HuH-7 (cell line): ENCODE measurements at regions not wholly inside any gene's neighbourhood (a gene's known extent, or its start where the extent isn't known, plus 50 kb on each side); places are given as distances from the start of the nearest gene placed in this dataset.
A peak's percentile ranks its signal among the peaks of the same experiment; 100 is the strongest.

Experiments used
- DNase-seq: peaks from one replicate; pipeline ENCODE4 v3.0.0; 2011; ENCODE audit warnings: low spot score

DNA sequence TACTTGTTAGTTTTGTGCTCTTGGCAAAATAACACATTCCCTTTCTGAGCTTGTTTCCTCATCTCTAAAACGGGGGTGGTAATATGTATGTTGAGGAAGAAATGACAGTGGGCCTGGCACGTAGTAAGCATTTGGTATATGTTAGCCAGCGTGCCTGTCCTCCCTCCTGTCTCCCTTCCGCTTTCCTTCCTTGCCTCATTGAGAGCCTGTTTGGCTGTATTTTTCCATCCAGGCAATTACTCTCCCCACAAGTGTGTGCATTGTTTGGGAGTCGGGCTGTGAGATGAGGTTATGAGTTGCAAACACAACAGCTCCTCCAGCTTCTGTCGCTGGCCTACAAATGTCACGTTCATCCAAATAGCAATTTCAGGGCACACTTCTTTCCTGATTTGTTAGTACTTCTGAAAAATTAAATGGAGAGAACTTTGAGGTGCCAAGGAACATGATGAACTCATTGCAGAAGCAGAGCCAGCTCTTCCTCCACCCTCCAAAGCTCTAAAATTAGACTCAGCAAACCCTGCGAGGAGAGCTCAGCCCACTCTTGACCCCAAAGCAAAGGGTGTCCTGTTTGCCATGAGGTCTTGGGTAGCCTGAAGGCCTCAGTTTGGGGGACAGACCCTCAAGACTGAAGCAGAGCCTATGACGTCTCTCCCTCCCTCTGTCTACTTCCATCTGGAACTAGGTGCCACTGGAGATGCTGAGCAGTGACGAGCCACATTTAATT, 50.7 kb upstream of the TOX2 start:
- DNase-seq, result no peak

DNA sequence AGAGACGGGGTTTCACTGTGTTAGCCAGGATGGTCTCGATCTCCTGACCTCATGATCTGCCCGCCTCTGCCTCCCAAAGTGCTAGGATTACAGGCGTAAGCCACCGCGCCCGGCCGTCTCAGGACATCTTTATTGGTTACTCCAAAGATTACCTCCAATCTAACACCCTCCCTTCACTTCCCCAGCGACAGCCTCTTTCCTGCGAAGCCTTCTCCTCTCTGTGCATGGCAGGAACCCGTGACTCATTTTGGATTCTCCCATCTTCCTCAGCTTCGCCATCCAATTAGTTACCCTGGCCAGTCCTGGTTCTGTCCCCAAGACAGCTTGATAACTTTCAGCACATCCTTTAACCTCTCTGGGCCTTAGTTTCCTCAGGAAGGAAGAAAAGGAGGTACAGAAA, 51.3 kb upstream of the TOX2 start:
- no peak for DNase-seq

DNA sequence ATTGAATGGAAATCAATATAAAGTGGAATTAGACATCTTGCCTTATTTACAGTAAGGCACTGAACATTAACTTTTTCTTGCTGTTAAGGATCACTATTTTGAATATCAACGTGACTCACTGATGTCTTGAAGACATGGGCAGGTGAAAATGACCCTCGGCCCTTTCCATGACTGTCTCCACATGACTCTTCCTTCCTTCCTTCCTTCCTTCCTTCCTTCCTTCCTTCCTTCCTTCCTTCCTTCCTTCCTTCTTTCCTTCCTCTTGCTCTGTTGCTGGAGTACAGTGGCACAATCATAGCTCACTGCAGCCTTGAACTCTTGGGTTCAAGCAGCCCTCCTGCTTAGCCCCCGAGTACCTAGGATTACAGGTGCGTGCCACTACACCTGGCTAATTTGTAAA, 52.2 kb upstream of the TOX2 start:
- DNase-seq, result no peak

DNA sequence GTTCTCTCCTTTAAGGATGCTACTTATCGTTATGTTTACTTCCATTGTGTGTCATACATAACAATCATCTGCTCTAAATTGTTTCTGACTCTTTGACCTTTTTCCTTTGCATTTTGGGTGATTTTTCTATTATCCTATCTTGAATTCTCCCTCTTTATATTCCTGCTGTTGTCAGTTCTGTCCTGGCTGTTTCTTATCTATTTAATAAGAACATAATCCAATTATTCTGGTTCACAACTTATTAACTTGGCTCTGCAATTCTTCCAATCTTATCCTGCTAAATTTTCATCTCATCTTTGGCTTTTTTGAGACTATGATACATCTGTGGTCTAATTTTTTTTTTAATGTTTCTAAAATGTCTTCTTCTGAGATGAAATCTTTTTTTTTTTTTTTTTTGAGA, 54.7 kb upstream of the TOX2 start:
- DNase-seq, result no peak

DNA sequence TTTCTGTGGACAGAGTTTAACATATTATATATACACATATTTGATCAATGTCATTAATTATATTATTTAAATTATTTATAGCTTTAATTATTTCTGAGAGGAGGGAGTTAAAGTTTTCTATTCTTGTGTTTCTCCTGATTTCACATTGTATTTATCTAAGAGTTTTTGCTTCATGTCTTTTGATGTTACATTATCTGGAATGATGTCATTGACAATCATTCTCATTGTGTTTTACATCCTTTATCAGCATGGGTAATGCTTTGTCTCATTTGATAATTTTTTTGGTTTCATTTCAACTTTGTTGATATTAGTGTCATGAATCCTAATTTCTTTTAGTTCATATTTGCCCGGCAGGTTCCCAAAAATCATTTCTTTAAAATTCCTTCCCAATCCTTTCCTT, 56.7 kb upstream of the TOX2 start:
- no peak for DNase-seq

DNA sequence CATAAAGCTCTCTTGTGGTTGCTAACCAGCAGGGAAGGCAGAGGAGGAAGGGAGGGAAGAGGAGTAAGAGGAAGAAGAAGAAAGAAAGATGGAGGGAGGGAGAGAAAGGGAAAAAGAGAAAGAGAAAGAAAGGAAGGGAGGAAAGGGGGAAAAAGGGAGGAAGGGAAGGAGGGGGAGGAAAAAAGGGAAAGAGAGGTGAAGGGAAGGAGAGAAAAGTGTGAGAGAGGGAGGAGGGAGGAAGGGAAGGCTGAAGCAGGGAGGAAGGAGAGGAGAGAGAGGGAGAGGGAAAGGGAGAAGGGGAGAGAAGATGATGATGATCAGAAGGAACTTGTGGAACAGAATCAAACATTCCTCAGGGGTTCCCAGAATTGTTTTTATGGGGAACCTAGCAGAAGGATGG, 57.5 kb upstream of the TOX2 start:
- no peak for DNase-seq

DNA sequence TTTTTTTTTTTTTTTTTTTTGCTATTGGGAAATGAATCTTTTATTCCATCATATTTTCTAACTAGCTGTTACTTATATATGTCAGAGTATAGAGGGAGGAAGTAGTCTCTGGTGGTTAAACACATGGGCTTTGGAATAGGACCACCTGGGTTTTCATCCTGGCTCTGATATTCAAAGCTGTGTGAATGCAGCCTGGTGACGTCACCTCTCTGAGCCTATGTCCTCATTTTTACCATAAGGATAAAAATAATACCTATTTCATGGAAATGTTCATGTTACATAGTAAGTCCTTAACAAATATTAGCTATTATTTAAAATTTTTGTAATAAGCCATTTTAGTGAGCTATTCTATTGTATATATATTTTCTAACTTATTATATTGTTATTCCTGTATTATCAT, 58.8 kb upstream of the TOX2 start:
- no peak for DNase-seq

DNA sequence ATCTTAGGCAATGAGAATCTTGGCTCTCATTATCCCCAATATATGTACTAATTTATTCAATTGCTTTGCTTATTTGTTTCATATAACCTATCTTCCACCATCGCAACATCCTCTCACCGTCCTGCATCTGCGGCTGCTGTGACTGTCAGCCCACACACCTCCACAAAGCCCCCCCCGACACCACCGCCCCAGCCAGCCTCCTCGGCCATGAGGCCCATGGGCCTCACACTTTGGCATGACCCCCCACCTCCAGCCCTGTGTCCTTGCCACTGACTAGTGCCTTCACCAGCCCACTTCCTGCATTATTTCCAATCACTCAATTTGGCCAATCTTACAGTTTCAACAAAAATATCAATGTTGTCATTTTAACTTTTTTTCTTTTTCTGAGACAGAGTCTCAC, 60.7 kb upstream of the TOX2 start:
- no peak for DNase-seq

DNA sequence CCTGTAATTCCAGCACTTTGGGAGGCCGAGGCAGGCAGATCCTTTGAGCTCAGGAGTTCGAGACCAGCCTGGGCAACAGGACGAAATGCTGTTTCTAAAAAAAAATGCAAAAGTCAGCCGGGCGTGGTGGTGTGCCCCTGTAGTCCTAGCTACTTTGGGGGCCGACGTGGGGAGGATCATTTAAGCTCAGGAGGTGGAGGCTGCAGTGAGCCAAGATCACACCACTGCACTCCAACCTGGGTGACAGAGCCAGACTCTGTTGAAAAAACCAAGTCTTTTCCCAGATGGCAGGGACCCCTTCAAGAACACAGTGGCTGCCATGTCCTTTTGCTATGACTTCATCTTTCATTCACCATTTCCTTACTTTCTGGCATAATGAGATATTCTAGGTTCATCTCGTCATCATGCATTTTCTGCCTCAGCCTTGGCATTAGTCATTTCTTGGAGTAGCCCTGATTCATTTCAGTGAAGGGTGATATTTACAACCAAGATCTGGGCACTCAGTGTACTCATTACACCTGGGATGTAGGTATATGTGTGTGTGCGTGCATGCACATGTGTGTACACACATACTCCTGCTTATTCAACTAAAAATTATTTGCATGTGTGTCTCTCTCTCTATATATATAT, 61.4 kb upstream of the TOX2 start:
- no peak for DNase-seq

DNA sequence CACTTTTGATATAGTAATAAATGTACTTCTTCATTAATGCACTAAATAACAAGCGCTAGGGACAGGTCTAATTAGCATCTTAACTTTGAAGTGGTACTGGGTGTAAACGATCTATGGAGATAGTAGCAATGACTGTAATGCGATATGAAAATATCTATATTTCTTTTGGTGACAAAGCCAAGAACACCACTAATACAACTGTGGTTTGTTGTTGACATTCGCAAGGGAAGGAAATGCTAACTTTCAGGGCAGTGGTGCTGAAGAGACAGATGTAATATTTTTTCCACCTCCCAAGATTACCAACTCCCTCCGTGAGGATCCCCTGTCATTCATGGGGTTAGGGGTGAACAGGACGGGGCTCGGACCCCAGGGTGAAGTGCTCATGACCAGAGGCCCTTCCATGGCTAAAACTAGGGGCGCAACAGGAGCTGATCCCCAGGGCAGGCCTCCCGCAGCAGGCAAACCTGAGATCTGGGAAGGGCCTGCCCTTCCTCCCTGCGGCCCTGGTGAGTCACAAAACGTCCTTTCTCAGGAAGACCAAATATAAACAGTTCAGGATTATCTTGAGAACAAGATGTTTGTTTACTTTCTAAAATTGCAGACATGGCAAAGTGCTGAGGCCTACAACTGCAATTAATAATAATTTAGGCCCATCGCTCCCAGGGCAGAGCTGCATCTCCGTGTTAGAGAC, 65.0 kb upstream of the TOX2 start:
- DNase-seq, result no peak

DNA sequence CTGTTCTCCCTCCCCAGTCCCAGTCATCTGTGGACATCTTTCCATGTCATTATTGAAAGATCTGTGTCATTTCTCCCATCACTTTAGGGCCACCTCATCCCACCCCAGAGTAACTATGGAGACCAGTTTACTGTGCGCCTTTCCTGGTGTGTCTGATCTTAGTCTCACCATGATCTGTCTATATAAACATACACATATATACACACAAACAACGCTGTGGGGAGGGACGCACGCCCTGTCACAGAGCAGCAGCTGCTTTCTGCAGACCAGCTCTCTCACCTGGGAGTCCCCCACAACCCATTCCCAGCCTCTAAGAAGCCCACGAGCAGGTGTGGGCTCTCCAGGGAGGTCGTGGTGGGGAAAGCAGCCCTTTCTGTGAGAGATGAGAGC, 68.1 kb upstream of the TOX2 start:
- no peak for DNase-seq

DNA sequence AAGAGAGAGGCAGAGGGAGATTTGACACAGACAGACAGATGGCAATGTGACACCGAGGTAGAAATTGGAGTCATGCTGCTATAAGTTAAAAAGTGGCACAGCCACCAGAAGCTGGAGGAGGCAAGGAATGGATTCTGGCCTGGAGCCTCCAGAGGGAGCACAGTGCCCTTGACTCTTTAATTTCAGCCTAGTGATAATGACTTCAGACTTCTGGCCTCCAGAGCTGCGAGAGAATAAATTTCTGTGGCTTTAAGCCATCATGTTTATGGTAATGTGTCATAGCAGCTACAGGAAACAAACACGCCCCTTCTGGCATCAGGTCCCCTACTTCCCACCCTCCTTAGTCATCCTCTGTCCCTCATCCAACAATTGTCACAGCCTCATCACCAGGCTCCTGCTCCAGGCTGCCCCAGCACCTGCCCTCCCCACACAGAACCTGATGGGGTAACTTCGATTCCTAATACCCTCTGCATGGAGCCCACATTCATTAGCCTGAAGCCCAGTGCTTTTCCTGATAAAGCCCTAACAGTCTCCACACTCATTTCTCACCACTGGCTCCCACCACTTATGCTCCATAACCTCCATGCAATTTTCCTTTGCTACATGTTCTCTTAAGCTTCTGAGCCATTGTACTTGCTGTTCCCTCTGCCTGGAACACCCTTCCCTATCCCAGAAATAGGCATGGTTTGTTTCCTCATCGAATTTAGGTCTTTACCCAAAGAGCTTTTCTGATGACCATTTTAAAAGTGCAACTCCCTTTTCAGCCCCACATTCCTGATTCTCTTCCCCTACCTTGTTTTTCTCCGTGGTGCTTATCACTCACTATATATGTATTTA, 69.7 kb upstream of the TOX2 start:
- DNase-seq, result no peak

DNA sequence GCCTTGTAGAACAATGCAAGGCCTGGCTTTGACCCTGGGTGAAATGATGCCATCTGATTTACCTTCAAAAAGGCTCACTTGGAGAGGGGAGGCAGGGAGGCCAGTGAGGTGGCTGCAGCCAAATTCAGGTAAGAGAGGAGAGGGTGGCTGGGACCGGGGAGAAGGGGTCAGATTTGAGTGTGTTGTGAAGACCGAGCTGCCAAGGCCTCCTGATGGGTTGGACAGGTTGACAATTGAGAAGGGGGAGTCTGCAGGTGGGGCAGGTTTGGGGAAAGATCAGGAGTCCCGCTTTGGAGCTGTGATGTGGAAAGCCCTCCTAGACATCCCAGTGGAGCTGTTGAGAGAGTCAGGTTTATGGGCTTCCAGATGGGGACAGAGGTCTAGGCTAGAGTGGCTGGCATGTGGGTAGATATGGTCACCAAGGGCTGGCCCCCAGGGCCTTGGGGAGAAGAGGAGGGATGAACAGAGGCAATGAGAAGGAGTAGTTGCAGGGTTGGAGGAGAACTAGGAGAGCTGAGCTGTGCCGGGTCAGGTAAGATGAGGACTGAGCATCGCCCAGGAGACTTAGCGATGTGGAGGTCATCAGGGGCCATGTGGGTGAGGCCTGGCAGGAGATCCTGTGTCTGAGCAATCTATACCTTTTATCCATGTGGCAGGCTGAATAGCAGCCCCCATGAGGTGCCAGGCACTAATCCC, 70.5 kb upstream of the TOX2 start:
- DNase-seq, result no peak

DNA sequence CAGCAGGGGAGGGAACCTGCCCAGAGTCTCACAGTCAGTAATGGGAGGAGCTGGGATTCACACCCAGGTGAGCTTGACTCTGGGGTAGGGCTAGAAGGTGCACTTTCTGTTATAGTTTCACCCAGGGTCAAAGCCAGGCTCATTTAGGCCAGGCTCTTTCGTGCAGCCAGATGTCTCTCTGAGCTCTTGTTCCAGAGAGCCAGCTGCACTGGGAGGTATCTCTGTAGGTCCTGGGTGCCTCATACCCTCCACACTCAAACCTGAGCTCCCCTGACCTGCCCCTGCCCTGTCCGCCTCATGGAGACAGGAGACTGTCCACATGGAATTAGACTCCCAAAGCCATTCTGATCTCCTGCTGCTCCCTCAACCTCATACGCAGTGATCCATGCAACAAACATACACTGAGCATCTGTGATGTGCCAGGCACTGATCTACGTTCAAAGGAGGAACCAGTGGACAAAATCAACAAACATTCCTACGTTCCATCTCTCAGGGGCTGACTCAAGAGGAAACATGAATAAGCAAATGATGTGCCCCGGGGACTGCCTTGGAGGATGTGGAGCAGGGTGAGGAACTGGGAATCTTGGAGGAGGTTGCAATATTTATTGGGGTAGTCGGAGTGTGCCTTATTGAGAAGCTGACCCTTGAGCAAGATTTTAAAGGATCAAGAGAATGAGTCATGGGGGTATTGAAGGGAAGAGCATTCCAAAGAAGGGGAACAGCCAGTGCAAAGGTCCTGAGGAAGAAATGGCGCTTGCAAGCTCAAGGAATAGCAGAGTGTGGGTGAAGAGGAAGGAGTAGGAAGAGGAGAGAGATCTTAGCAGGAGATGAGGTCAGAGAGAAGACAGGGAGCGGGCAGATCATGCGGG, 71.3 kb upstream of the TOX2 start:
- no peak for DNase-seq

DNA sequence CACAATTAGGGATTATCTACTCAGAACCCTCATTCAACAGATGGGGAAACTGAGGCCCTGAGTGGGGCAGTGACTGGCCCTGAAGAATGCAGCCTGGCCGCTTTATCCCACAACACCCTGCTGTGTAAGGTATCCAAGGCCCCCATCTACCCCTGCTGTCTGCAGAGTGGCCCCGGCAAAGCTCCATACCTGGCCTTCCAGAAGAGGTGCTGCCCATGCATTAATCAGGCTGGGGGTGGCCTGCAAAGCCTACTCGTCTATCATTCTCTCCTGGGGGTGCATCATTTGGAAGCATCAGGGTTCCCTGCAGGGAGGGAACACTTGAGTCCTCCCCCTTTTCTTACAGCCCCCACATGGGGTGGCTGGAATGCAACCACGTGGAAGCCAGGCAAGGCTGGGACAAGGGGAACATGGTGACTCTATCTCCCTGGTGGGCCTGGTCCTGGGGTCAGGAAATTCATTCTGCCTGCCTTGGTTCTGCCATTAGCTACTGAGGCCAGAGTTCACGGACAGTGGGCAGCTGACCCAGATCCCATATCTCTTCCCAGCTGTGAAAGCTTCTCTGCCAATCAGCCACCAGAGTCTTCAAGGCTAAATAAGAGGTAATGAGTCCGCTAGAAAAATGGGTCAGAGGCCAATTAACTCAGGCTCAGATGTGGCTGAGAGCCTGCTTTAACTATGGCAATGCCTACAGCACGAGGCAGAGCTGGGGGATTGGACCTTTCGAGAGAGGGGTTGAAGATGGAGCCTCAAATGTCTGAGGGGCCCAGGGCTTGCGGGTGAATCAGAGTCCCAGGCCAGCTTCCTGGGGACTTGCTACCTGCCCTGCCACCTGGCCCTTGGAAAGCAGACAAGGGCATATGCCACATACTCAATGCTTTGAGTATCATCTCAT, 72.3 kb upstream of the TOX2 start:
- no peak for DNase-seq

DNA sequence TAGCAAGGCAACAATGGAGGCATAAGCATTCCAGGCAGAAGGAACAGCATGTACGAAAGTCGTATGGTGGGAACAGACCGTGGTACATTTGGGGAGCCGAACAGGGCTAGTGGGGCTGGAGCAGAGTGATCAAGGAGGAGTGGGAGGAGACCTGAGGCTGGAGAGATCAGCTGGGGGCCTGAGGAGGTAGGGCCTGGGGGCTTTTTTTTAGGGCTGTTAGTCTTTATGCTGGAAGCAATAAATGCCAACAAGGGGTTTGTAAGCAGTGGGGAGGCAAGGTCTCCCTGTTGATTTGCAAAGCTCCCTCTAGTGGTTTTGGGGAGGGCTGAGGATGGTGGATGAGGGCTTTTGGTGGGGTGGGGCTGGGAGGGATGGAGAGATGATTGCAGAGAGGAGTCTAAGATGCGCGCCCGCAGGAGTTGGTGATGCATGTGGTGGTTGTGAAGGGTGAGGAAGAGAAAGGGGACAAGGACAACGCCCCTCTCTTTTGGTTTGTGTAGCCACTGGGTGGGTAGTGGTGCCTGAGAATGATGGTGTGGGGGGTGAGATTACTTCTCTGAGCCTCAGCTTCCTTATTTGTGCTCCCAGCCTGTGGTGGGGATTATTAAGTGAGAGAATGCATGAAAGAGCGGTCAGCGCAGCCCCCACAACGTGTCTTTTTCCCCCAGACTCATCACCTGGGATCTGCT, 74.1 kb upstream of the TOX2 start:
- peak; percentile 44 for DNase-seq

DNA sequence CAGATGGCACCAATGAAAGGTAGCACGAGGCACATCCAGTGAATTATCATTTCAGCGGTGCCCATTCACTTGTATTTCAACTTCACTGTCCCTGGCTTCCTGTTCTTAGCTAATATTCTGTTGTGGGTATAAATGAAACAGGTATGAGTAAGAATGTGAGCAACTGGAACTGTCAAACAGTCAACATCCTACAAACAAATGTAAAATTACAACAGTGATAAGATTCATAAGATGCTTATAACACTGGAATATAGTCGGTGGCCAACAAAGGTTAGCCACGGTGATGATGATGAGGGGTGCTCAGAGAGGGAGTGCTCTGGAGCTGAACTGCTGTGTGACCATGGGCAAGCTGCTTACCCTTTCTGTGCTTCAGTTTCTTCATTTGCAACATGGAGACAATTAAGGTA, 74.9 kb upstream of the TOX2 start:
- DNase-seq, result no peak

DNA sequence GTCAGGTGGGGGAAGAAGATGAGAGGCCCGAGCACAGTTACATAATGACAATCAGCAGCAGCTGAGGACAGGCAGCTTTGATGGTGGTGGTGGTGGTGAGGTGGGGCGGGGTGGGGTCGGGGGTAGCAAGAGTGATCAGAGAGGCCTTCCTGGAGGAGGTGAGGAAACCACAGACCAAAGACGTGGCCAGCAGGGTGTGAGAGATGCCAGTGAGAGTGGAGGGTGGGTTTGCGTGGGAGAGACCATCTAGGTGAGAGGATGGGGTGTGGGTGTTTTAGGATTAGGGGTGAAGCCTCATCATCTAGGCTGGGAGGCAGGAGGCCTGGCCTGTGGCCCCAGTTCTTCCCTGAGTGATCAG, 76.0 kb upstream of the TOX2 start:
- no peak for DNase-seq

DNA sequence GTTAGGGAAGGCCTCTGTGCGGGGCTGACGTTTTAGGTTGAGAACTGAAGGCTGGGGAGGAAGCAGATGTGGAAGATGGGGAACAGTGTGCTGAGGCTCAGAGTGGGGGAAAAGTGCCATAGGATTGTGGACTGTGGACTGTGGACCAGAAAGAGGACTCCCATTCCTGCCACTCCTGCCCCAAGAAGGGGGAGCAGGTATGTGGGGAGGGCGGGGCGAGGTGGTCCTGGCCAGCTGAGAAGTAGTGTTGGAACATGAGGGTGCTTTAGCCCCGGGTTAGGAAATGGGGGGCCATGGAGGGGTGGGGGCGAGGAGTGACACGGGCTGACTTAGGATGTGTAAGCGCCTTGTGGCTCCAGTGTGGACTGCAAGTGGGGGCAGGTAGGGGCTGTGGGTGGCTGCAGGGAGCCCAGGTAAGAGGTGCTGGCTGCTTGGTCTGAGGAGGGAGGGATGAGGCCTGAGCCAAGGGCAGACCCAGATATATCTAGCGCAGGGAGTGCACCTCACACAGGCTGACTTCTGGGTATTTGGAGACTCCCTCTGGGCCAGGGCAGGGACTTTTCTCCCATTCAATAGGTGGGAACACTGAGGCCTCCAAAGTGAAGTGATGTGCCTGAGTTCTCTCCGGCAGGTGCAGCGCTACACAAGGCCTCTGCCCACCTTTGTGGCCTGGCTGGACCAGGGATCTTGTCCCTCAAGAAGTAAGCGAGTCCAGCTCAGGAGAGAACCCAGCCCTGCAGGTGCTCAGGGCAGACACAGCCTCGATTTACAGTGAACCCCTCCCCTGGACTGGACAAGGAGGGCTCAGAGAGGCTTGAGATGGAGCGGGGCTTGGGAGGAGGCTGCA, 76.6 kb upstream of the TOX2 start:
- DNase-seq, result no peak
